ENCODE measurements at regions not wholly inside any gene's neighbourhood (a gene's known extent, or its start where the extent isn't known, plus 50 kb on each side); places are given as distances from the start of the nearest gene placed in this dataset.
A peak's percentile ranks its signal among the peaks of the same experiment; 100 is the strongest.

- DNase-seq (ENCODE audit: low read depth in 2 of 2) = no peak
- no peak overlapping the region for H3K4me3 ChIP-seq (replicated peaks in 1 of 2; ENCODE audit: low read depth in 2 of 2, low read length in 2 of 2)
- no peak for TF ChIP-seq CTCF (IDR thresholded peaks at IDR 0.05; ENCODE audit: low read depth, low read length)
These were observed 386.8 kb upstream of the TSHZ2 start for GRCh38 chr20:52585333-52585732.

GRCh38 chr20:52578559-52578958 is 387.0 kb upstream of the ZFP64 start:
- no peak overlapping the region for H3K4me3 ChIP-seq (replicated peaks in 1 of 2; ENCODE audit: low read depth in 2 of 2, low read length in 2 of 2)
- no peak for DNase-seq (ENCODE audit: low read depth in 2 of 2)
- no peak for TF ChIP-seq CTCF (IDR thresholded peaks at IDR 0.05; ENCODE audit: low read depth, low read length)

- no peak for DNase-seq (ENCODE audit: low read depth in 2 of 2)
- TF ChIP-seq CTCF (IDR thresholded peaks at IDR 0.05; ENCODE audit: low read depth, low read length) = no peak
- H3K4me3 ChIP-seq (replicated peaks in 1 of 2; ENCODE audit: low read depth in 2 of 2, low read length in 2 of 2) = no peak overlapping the region
These were observed 386.1 kb upstream of the ZFP64 start for GRCh38 chr20:52577696-52578095.

- peak; percentile 1 to 4 for DNase-seq (ENCODE audit: low read depth in 2 of 2)
These were observed 381.1 kb upstream of the ZFP64 start for GRCh38 chr20:52572687-52573086.

GRCh38 chr20:52569201-52569600 is 377.6 kb upstream of the ZFP64 start:
- no peak overlapping the region for H3K4me3 ChIP-seq (replicated peaks in 1 of 2; ENCODE audit: low read depth in 2 of 2, low read length in 2 of 2)
- no peak for DNase-seq (ENCODE audit: low read depth in 2 of 2)
- no peak for TF ChIP-seq CTCF (IDR thresholded peaks at IDR 0.05; ENCODE audit: low read depth, low read length)

More at GRCh38 chr20:52572687-52573086, 381.1 kb upstream of the ZFP64 start:
- TF ChIP-seq CTCF (IDR thresholded peaks at IDR 0.05; ENCODE audit: low read depth, low read length) = no peak
- H3K4me3 ChIP-seq (replicated peaks in 1 of 2; ENCODE audit: low read depth in 2 of 2, low read length in 2 of 2) = no peak overlapping the region

GRCh38 chr20:52565614-52566013 is 374.0 kb upstream of the ZFP64 start:
- H3K4me3 ChIP-seq (replicated peaks in 1 of 2; ENCODE audit: low read depth in 2 of 2, low read length in 2 of 2) = no peak overlapping the region
- TF ChIP-seq CTCF (IDR thresholded peaks at IDR 0.05; ENCODE audit: low read depth, low read length) = no peak
- DNase-seq (ENCODE audit: low read depth in 2 of 2) = no peak

GRCh38 chr20:52564594-52564993 is 373.0 kb upstream of the ZFP64 start:
- no peak overlapping the region for H3K4me3 ChIP-seq (replicated peaks in 1 of 2; ENCODE audit: low read depth in 2 of 2, low read length in 2 of 2)
- no peak for TF ChIP-seq CTCF (IDR thresholded peaks at IDR 0.05; ENCODE audit: low read depth, low read length)
- no peak for DNase-seq (ENCODE audit: low read depth in 2 of 2)
